Stomach (tissue), 8 donors: ENCODE measurements at regions not wholly inside any gene's neighbourhood (a gene's known extent, or its start where the extent isn't known, plus 50 kb on each side); places are given as distances from the start of the nearest gene placed in this dataset.

Experiments
- DNase-seq, 2 donors: peaks; one replicate each; pipeline versions ENCODE4 v3.0.0 to v3.0.0-alpha.2; 2013 to 2019
- H3K27ac ChIP-seq, 5 donors: fragments of 200-600 bp in 4 of 5; sonication (generic) in 4 of 5; one replicate each; pipeline ENCODE4 v1.5.1; 2013 to 2019; ENCODE audit warnings: mild to moderate bottlenecking in 1 of 5, moderate library complexity in 1 of 5
- H3K27me3 ChIP-seq, 3 donors: fragments of 200-600 bp; sonication (generic); one replicate each; pipeline ENCODE4 v1.5.1; 2017 to 2019; ENCODE audit warnings: mixed run types in 1 of 3
- H3K36me3 ChIP-seq, 4 donors: fragments of 200-600 bp; sonication (generic); 1 replicate in 3 of 4; 2 replicates in 1 of 4; pipeline ENCODE4 v1.5.1; 2016 to 2019
- H3K4me1 ChIP-seq, 4 donors: fragments of 200-600 bp; sonication (generic); one replicate each; pipeline ENCODE4 v1.5.1; 2016 to 2019
- H3K4me3 ChIP-seq, 4 donors: fragments of 200-600 bp; sonication (generic) in 3 of 4; one replicate each; pipeline ENCODE4 v1.5.1; 2016 to 2019; ENCODE audit warnings: mild to moderate bottlenecking in 1 of 4
- H3K9me3 ChIP-seq, 4 donors: fragments of 200-600 bp; sonication (generic); one replicate each; pipeline ENCODE4 v1.5.1; 2016 to 2019
- CTCF ChIP-seq, 7 experiments: fragments of 450-650 bp in 4 of 7; fragments of 200-600 bp in 3 of 7; sonication (generic) in 3 of 7; IDR thresholded peaks; one replicate each; pipeline ENCODE4 v1.5.1; 2016 to 2019; ENCODE audit warnings: antibody characterized with exemption in 7 of 7, control low read depth in 2 of 7, mild to moderate bottlenecking in 1 of 7
- EP300 ChIP-seq: sonication (generic); formaldehyde crosslinking; IDR thresholded peaks from one replicate; pipeline ENCODE4 v1.6.1; 2017; ENCODE audit warnings: antibody characterized with exemption
- POLR2A ChIP-seq, 4 donors: fragments of 450-650 bp; IDR thresholded peaks; one replicate each; pipeline ENCODE4 v1.6.1; 2016; ENCODE audit warnings: antibody characterized with exemption in 4 of 4, control low read depth in 2 of 4, mild to moderate bottlenecking in 1 of 4, moderate library complexity in 1 of 4
- POLR2AphosphoS5 ChIP-seq, 3 donors: sonication (generic); formaldehyde crosslinking; IDR thresholded peaks; one replicate each; pipeline ENCODE4 v1.6.1; 2016; ENCODE audit warnings: antibody characterized with exemption in 3 of 3
- WGBS, 5 donors: extraction: QIAGEN DNeasy Blood & Tissue Kit in 3 of 5; methylation state at CpG; one replicate each; pipeline versions ENCODE4 v1.1.5 to v1.1.7; 2013 to 2018; 5-methylcytosine and 5-hydroxymethylcytosine counted together
- intact Hi-C: fragments of 100-400 bp; cut with DNase I; formaldehyde crosslinking; loops from one replicate; pipeline ENCODE4 v1.15.1; 2023; ENCODE audit warnings: low total_unique reads
- donor health status: healthy with polysubstance abuse.
- donor health status: Bipolar disorder and iron deficiency.
- donor health status: healthy.

DNA sequence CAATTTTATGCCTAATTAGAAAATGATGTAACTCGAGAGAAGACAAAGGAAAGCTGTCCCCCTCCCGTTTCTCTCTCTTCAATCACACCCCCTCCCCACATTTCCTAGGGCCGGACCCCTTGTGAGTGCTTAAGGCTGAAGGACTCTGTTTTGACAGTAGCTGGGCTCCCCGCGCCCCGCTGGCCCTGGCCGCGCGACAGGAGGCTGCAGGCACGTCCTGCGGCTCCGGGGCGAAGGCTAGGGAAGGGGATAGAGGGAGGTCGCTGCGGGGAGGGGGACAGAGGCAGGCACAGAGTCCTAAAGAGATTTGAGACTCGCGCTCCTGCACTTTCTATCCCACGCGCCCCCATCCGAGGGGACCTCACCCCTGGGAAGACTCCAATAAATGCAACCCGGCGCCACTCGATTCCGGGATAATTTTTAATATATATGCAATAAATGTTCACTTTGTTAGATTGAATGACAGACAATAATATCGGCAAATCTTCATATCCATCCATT lies 56.2 kb upstream of the TMEM33 start:
- WGBS, 5 donors = 8 to 24% (median 12%) methylated on average over 19 to 25 of the region's 25 CpGs
- no peak overlapping the region for H3K4me3 ChIP-seq
- peak in 1 of 2 donors; percentile 37 for DNase-seq
- H3K27ac ChIP-seq = no peak overlapping the region
- no peaks in the 10 kb centered on the region for H3K9me3 ChIP-seq
- intact Hi-C loops = no loop called here
- peaks cover 35 to 98% (median 80%) of the 10 kb centered on the region in 3 donors for H3K27me3 ChIP-seq
- TF ChIP-seq EP300 (no peak), CTCF (IDR thresholded peaks at IDR 0.05) (no peak), POLR2AphosphoS5 (IDR thresholded peaks at IDR 0.05) (no peak), POLR2A (IDR thresholded peaks at IDR 0.05) (no peak)
- peaks cover 22 to 48% (median 38%) of the 10 kb centered on the region in 4 donors for H3K4me1 ChIP-seq
- H3K36me3 ChIP-seq = no peaks in the 10 kb centered on the region

DNA sequence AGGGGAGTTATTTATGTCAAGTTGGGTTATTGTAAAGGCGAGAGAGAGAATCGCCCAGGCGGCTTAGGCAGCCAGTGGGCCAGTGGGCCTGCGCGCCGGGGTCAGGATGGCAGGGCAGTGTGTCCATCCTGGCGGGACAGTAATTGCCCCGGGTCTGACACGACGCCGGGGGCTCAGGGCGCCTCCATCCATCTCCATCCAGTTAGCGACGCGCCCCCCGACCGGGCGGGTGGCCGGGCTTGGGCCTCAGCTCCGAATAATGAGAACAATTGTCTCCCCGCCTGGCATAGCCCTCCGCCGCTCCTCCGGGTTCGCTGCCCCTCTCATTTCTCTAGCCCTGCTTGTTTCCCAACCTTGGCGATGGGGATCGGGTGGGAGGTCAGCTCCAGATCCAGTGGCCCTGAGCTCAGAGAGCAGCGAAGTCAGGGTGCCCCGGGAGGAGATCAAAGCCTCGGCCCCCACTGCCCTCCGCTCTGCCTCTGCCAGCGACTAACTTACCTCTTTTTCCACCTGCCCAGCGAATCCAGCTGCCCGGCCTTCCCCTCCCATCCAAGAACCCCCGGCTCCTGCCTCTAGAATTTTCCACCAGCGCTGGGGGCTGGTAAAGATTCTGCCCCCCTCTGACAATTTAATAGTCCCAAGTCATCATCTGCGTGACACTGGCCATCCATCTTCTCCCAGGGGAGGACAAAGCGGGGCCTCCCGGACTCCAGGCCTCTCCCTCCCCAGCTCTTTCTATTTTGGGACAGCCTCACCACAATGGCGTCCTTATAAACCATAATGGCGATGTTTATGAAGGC lies 56.9 kb upstream of the TMEM33 start:
- TF ChIP-seq POLR2AphosphoS5 (IDR thresholded peaks at IDR 0.05) (no peak), EP300 (no peak), CTCF (IDR thresholded peaks at IDR 0.05) (no peak), POLR2A (IDR thresholded peaks at IDR 0.05) (no peak)
- no peaks in the 10 kb centered on the region for H3K9me3 ChIP-seq
- no peaks in the 10 kb centered on the region for H3K36me3 ChIP-seq
- DNase-seq = peak in 1 of 2 donors; percentile 45
- intact Hi-C loops = no loop called here
- peaks cover 22 to 53% (median 40%) of the 10 kb centered on the region in 4 donors for H3K4me1 ChIP-seq
- H3K27me3 ChIP-seq = peaks cover 35 to 100% (median 87%) of the 10 kb centered on the region in 3 donors
- no peak overlapping the region for H3K4me3 ChIP-seq
- 10 to 15% (median 12%) methylated on average over 35 to 41 of the region's 41 CpGs for WGBS, 5 donors
- no peak overlapping the region for H3K27ac ChIP-seq

DNA sequence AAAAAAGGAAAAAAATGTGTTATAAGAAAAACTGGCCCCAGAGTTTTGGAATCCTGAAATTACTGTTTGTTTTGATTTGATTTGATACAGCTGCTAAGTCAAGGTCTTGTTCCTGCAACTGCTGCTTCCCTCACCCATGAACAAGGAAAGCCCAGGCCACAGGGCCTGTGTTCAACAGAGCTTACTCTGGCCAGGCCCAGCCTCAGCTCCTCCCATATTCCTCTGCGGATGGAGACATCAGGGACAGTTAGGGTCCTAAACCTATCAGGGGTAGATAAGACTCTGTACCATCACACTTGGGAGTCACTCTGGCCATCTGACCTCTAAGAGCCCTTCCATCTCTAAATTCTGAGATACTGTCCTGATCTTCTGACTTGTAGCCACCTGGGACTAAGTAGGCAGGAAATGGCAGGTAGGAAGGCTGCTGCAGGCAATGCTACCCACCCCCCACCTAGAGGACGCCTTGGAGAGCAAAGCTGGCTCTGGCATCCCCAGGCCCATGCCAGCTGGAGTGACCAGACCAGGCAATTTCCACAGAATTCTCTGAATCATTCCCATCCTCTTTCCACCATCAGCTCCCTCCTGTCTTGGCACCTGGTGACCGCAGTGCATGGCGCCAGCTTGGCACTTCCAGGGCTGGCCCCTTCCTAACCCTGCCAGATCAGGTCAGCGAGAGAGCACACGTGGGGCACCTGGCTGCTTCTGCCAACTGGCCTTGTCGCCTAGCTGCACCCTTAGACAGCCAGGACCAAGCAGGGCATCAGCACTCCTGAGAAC lies 58.0 kb upstream of the TMEM33 start:
- H3K27me3 ChIP-seq = peaks cover 31 to 100% (median 88%) of the 10 kb centered on the region in 3 donors
- intact Hi-C loops = no loop called here
- H3K36me3 ChIP-seq = no peaks in the 10 kb centered on the region
- no peak for TF ChIP-seq POLR2AphosphoS5 (IDR thresholded peaks at IDR 0.05)
- no peak for TF ChIP-seq POLR2A (IDR thresholded peaks at IDR 0.05)
- no peak for TF ChIP-seq CTCF (IDR thresholded peaks at IDR 0.05)
- no peak for TF ChIP-seq EP300
- no peak for DNase-seq
- H3K27ac ChIP-seq = no peak overlapping the region
- no peak overlapping the region for H3K4me3 ChIP-seq
- 42 to 64% (median 49%) methylated on average over 7 of the region's 7 CpGs for WGBS, 5 donors
- no peaks in the 10 kb centered on the region for H3K9me3 ChIP-seq
- H3K4me1 ChIP-seq = peaks cover 19 to 51% (median 36%) of the 10 kb centered on the region in 4 donors

GRCh38 chr4:41874873-41875272 lies 60.4 kb upstream of the TMEM33 start:
- DNase-seq = no peak
- Histone ChIP-seq H3K36me3 (no peaks in the 10 kb centered on the region), H3K9me3 (no peaks in the 10 kb centered on the region), H3K4me3 (no peak overlapping the region), H3K4me1 (peaks cover 0 to 27% (median 12%) of the 10 kb centered on the region in 4 donors), H3K27me3 (peaks cover 16 to 100% (median 64%) of the 10 kb centered on the region in 3 donors), H3K27ac (no peak overlapping the region)
- TF ChIP-seq POLR2AphosphoS5 (IDR thresholded peaks at IDR 0.05) = no peak
- no peak for TF ChIP-seq EP300
- no peak for TF ChIP-seq CTCF (IDR thresholded peaks at IDR 0.05)
- TF ChIP-seq POLR2A (IDR thresholded peaks at IDR 0.05) = no peak
- intact Hi-C loops = no loop called here
